NB4 (cell line): ENCODE measurements at regions not wholly inside any gene's neighbourhood (a gene's known extent, or its start where the extent isn't known, plus 50 kb on each side); places are given as distances from the start of the nearest gene placed in this dataset.

Experiments
- CTCF ChIP-seq: IDR thresholded peaks from one replicate; pipeline ENCODE4 v1.5.1; 2012; ENCODE audit warnings: low read depth, low read length
- MAX ChIP-seq: IDR thresholded peaks from 2 replicates; pipeline ENCODE4 v1.6.1; 2011; ENCODE audit warnings: low read depth, low read length
- POLR2A ChIP-seq: IDR thresholded peaks from 2 replicates; pipeline ENCODE4 v1.6.1; 2011; ENCODE audit warnings: mild to moderate bottlenecking; ENCODE audit not compliant: insufficient read length; ENCODE audit errors: extremely low read depth

- TF ChIP-seq CTCF (no peak), POLR2A (no peak), MAX (no peak)
These were observed 984.6 kb upstream of the SEMA6A start for GRCh38 chr5:117559005-117559844.
